ENCODE measurements at regions not wholly inside any gene's neighbourhood (a gene's known extent, or its start where the extent isn't known, plus 50 kb on each side); places are given as distances from the start of the nearest gene placed in this dataset.

DNA sequence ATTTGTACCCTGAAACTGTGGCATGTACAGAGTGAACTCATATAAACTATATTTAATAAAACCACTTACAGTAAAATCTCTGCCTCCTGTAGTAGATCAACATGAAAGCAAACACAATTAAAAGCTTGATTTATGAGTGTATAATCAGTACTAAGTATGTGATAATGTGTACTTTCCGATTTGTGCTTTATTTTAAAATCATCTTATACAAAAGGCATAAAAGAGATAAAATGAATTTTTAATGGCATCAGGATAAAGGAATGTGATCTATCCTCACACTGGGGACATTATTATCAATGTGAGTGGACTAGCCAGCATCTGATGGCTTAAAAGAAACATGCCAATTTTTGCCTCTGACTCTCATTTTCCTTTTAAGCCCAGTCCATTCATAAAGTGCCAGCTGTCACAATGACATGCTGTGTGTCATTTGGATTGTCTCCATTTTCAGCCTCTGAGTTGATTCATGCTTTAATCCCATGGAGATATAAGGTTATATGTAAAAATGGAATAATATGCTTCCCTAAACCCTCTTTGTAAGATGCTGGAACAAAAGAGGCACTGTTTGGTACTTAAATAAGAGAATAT, 831.6 kb upstream of the EYS start:
- TF ChIP-seq, protein P1, sequence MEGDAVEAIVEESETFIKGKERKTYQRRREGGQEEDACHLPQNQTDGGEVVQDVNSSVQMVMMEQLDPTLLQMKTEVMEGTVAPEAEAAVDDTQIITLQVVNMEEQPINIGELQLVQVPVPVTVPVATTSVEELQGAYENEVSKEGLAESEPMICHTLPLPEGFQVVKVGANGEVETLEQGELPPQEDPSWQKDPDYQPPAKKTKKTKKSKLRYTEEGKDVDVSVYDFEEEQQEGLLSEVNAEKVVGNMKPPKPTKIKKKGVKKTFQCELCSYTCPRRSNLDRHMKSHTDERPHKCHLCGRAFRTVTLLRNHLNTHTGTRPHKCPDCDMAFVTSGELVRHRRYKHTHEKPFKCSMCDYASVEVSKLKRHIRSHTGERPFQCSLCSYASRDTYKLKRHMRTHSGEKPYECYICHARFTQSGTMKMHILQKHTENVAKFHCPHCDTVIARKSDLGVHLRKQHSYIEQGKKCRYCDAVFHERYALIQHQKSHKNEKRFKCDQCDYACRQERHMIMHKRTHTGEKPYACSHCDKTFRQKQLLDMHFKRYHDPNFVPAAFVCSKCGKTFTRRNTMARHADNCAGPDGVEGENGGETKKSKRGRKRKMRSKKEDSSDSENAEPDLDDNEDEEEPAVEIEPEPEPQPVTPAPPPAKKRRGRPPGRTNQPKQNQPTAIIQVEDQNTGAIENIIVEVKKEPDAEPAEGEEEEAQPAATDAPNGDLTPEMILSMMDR (IDR thresholded peaks at IDR 0.05), result no peak
- TF ChIP-seq POLR2AphosphoS5 (IDR thresholded peaks at IDR 0.05), result no peak
- TF ChIP-seq POLR2A (IDR thresholded peaks at IDR 0.05), result no peak
- TF ChIP-seq EP300 (IDR thresholded peaks at IDR 0.05; ENCODE audit: low read depth), result no peak
